ENCODE measurements at regions not wholly inside any gene's neighbourhood (a gene's known extent, or its start where the extent isn't known, plus 50 kb on each side); places are given as distances from the start of the nearest gene placed in this dataset.

GRCh38 chr2:128556633-128557032 lies 238.0 kb upstream of the HS6ST1 start:
- Histone ChIP-seq H3K36me3 (ENCODE audit: control insufficient read depth in 5 of 5, insufficient read depth in 5 of 5, low read length in 5 of 5) (no peaks in the 10 kb centered on the region), H3K9ac (ENCODE audit: low read length in 5 of 5) (no peak overlapping the region), H3K4me1 (ENCODE audit: control insufficient read depth in 5 of 5, insufficient read depth in 5 of 5, low read length in 5 of 5) (peaks cover 0 to 4% (median 3%) of the 10 kb centered on the region in 5 donors), H3K4me3 (ENCODE audit: low read depth in 1 of 5, low read length in 5 of 5) (no peak overlapping the region), H3K27me3 (ENCODE audit: control insufficient read depth in 5 of 5, insufficient read depth in 4 of 5, low read length in 5 of 5) (peaks cover 0 to 1% (median 0%) of the 10 kb centered on the region in 5 donors), H3K27ac (ENCODE audit: low read depth, low read length) (no peak overlapping the region), H3K9me3 (ENCODE audit: control insufficient read depth in 5 of 5, low read length in 5 of 5) (peaks cover 0 to 5% (median 0%) of the 10 kb centered on the region in 5 donors)

GRCh38 chr2:128557069-128557468 lies 238.4 kb upstream of the HS6ST1 start:
- Histone ChIP-seq H3K9me3 (ENCODE audit: control insufficient read depth in 5 of 5, low read length in 5 of 5) (peaks cover 0 to 5% (median 0%) of the 10 kb centered on the region in 5 donors), H3K27me3 (ENCODE audit: control insufficient read depth in 5 of 5, insufficient read depth in 4 of 5, low read length in 5 of 5) (no peaks in the 10 kb centered on the region), H3K4me3 (ENCODE audit: low read depth in 1 of 5, low read length in 5 of 5) (no peak overlapping the region), H3K27ac (ENCODE audit: low read depth, low read length) (no peak overlapping the region), H3K36me3 (ENCODE audit: control insufficient read depth in 5 of 5, insufficient read depth in 5 of 5, low read length in 5 of 5) (no peaks in the 10 kb centered on the region), H3K4me1 (ENCODE audit: control insufficient read depth in 5 of 5, insufficient read depth in 5 of 5, low read length in 5 of 5) (peaks cover 0 to 4% (median 3%) of the 10 kb centered on the region in 5 donors), H3K9ac (ENCODE audit: low read length in 5 of 5) (no peak overlapping the region)

- Histone ChIP-seq H3K9ac (ENCODE audit: low read length in 5 of 5) (no peak overlapping the region), H3K27ac (ENCODE audit: low read depth, low read length) (no peak overlapping the region), H3K27me3 (ENCODE audit: control insufficient read depth in 5 of 5, insufficient read depth in 4 of 5, low read length in 5 of 5) (no peaks in the 10 kb centered on the region), H3K9me3 (ENCODE audit: control insufficient read depth in 5 of 5, low read length in 5 of 5) (peaks cover 0 to 5% (median 0%) of the 10 kb centered on the region in 5 donors), H3K4me1 (ENCODE audit: control insufficient read depth in 5 of 5, insufficient read depth in 5 of 5, low read length in 5 of 5) (peaks cover 4 to 8% (median 6%) of the 10 kb centered on the region in 5 donors), H3K36me3 (ENCODE audit: control insufficient read depth in 5 of 5, insufficient read depth in 5 of 5, low read length in 5 of 5) (no peaks in the 10 kb centered on the region), H3K4me3 (ENCODE audit: low read depth in 1 of 5, low read length in 5 of 5) (no peak overlapping the region)
These were observed 239.2 kb upstream of the HS6ST1 start for GRCh38 chr2:128557831-128558241.

- no peaks in the 10 kb centered on the region for H3K36me3 ChIP-seq (ENCODE audit: control insufficient read depth in 5 of 5, insufficient read depth in 5 of 5, low read length in 5 of 5)
- H3K4me1 ChIP-seq (ENCODE audit: control insufficient read depth in 5 of 5, insufficient read depth in 5 of 5, low read length in 5 of 5), result peaks cover 4 to 14% (median 12%) of the 10 kb centered on the region in 5 donors
- no peak overlapping the region for H3K9ac ChIP-seq (ENCODE audit: low read length in 5 of 5)
- no peaks in the 10 kb centered on the region for H3K27me3 ChIP-seq (ENCODE audit: control insufficient read depth in 5 of 5, insufficient read depth in 4 of 5, low read length in 5 of 5)
- no peak overlapping the region for H3K4me3 ChIP-seq (ENCODE audit: low read depth in 1 of 5, low read length in 5 of 5)
- peaks cover 0 to 5% (median 0%) of the 10 kb centered on the region in 5 donors for H3K9me3 ChIP-seq (ENCODE audit: control insufficient read depth in 5 of 5, low read length in 5 of 5)
- no peak overlapping the region for H3K27ac ChIP-seq (ENCODE audit: low read depth, low read length)
These were observed 239.8 kb upstream of the HS6ST1 start for GRCh38 chr2:128558441-128558840.

GRCh38 chr2:128558895-128559532 lies 240.3 kb upstream of the HS6ST1 start:
- Histone ChIP-seq H3K36me3 (ENCODE audit: control insufficient read depth in 5 of 5, insufficient read depth in 5 of 5, low read length in 5 of 5) (no peaks in the 10 kb centered on the region), H3K4me3 (ENCODE audit: low read depth in 1 of 5, low read length in 5 of 5) (no peak overlapping the region), H3K4me1 (ENCODE audit: control insufficient read depth in 5 of 5, insufficient read depth in 5 of 5, low read length in 5 of 5) (peaks cover 4 to 16% (median 14%) of the 10 kb centered on the region in 5 donors), H3K9me3 (ENCODE audit: control insufficient read depth in 5 of 5, low read length in 5 of 5) (peaks cover 0 to 5% (median 0%) of the 10 kb centered on the region in 5 donors), H3K27ac (ENCODE audit: low read depth, low read length) (no peak overlapping the region), H3K9ac (ENCODE audit: low read length in 5 of 5) (no peak overlapping the region), H3K27me3 (ENCODE audit: control insufficient read depth in 5 of 5, insufficient read depth in 4 of 5, low read length in 5 of 5) (no peaks in the 10 kb centered on the region)

GRCh38 chr2:128559533-128560515 lies 241.2 kb upstream of the HS6ST1 start:
- H3K4me1 ChIP-seq (ENCODE audit: control insufficient read depth in 5 of 5, insufficient read depth in 5 of 5, low read length in 5 of 5), result peaks cover 4 to 16% (median 14%) of the 10 kb centered on the region in 5 donors
- H3K27ac ChIP-seq (ENCODE audit: low read depth, low read length), result no peak overlapping the region
- H3K4me3 ChIP-seq (ENCODE audit: low read depth in 1 of 5, low read length in 5 of 5), result no peak overlapping the region
- H3K27me3 ChIP-seq (ENCODE audit: control insufficient read depth in 5 of 5, insufficient read depth in 4 of 5, low read length in 5 of 5), result no peaks in the 10 kb centered on the region
- no peak overlapping the region for H3K9ac ChIP-seq (ENCODE audit: low read length in 5 of 5)
- H3K9me3 ChIP-seq (ENCODE audit: control insufficient read depth in 5 of 5, low read length in 5 of 5), result no peaks in the 10 kb centered on the region
- H3K36me3 ChIP-seq (ENCODE audit: control insufficient read depth in 5 of 5, insufficient read depth in 5 of 5, low read length in 5 of 5), result no peaks in the 10 kb centered on the region

GRCh38 chr2:128560718-128561117 lies 242.1 kb upstream of the HS6ST1 start:
- no peak overlapping the region for H3K27ac ChIP-seq (ENCODE audit: low read depth, low read length)
- H3K9me3 ChIP-seq (ENCODE audit: control insufficient read depth in 5 of 5, low read length in 5 of 5), result no peaks in the 10 kb centered on the region
- H3K4me1 ChIP-seq (ENCODE audit: control insufficient read depth in 5 of 5, insufficient read depth in 5 of 5, low read length in 5 of 5), result peaks cover 4 to 16% (median 14%) of the 10 kb centered on the region in 5 donors
- H3K27me3 ChIP-seq (ENCODE audit: control insufficient read depth in 5 of 5, insufficient read depth in 4 of 5, low read length in 5 of 5), result no peaks in the 10 kb centered on the region
- no peak overlapping the region for H3K4me3 ChIP-seq (ENCODE audit: low read depth in 1 of 5, low read length in 5 of 5)
- H3K36me3 ChIP-seq (ENCODE audit: control insufficient read depth in 5 of 5, insufficient read depth in 5 of 5, low read length in 5 of 5), result no peaks in the 10 kb centered on the region
- H3K9ac ChIP-seq (ENCODE audit: low read length in 5 of 5), result no peak overlapping the region

- Histone ChIP-seq H3K27me3 (ENCODE audit: control insufficient read depth in 5 of 5, insufficient read depth in 4 of 5, low read length in 5 of 5) (no peaks in the 10 kb centered on the region), H3K9ac (ENCODE audit: low read length in 5 of 5) (no peak overlapping the region), H3K9me3 (ENCODE audit: control insufficient read depth in 5 of 5, low read length in 5 of 5) (no peaks in the 10 kb centered on the region), H3K27ac (ENCODE audit: low read depth, low read length) (peak overlapping the region; percentile 41), H3K36me3 (ENCODE audit: control insufficient read depth in 5 of 5, insufficient read depth in 5 of 5, low read length in 5 of 5) (no peaks in the 10 kb centered on the region), H3K4me3 (ENCODE audit: low read depth in 1 of 5, low read length in 5 of 5) (no peak overlapping the region), H3K4me1 (ENCODE audit: control insufficient read depth in 5 of 5, insufficient read depth in 5 of 5, low read length in 5 of 5) (peaks cover 4 to 16% (median 14%) of the 10 kb centered on the region in 5 donors)
These were observed 244.0 kb upstream of the HS6ST1 start for GRCh38 chr2:128562471-128563347.

- H3K9me3 ChIP-seq (ENCODE audit: control insufficient read depth in 5 of 5, low read length in 5 of 5), result no peaks in the 10 kb centered on the region
- H3K27ac ChIP-seq (ENCODE audit: low read depth, low read length), result no peak overlapping the region
- H3K4me1 ChIP-seq (ENCODE audit: control insufficient read depth in 5 of 5, insufficient read depth in 5 of 5, low read length in 5 of 5), result peaks cover 1 to 16% (median 14%) of the 10 kb centered on the region in 5 donors
- no peaks in the 10 kb centered on the region for H3K27me3 ChIP-seq (ENCODE audit: control insufficient read depth in 5 of 5, insufficient read depth in 4 of 5, low read length in 5 of 5)
- H3K36me3 ChIP-seq (ENCODE audit: control insufficient read depth in 5 of 5, insufficient read depth in 5 of 5, low read length in 5 of 5), result no peaks in the 10 kb centered on the region
- no peak overlapping the region for H3K9ac ChIP-seq (ENCODE audit: low read length in 5 of 5)
- H3K4me3 ChIP-seq (ENCODE audit: low read depth in 1 of 5, low read length in 5 of 5), result no peak overlapping the region
These were observed 244.7 kb upstream of the HS6ST1 start for GRCh38 chr2:128563348-128563687.
